GM23338 (cell line): ENCODE measurements at regions not wholly inside any gene's neighbourhood (a gene's known extent, or its start where the extent isn't known, plus 50 kb on each side); places are given as distances from the start of the nearest gene placed in this dataset.

ENCODE experiments used
- POLR2AphosphoS5 ChIP-seq: IDR thresholded peaks from 2 replicates; pipeline ENCODE4 v1.6.1; 2016; ENCODE audit warnings: antibody characterized with exemption, low read depth
- TF ChIP-seq, protein P1 (sequence below), 2 experiments: fragments of 200-600 bp in 1 of 2; sonication (generic) in 1 of 2; conservative IDR thresholded peaks; 2 replicates each; pipeline versions ENCODE4 v1.5.1 to v1.6.1; 2016 to 2017; ENCODE audit warnings: antibody characterized with exemption in 2 of 2, low read depth in 2 of 2, mild to moderate bottlenecking in 2 of 2, moderate library complexity in 1 of 2
- TF ChIP-seq, protein P2 (sequence below): IDR thresholded peaks from one replicate; pipeline ENCODE4 v1.6.1; 2018; ENCODE audit warnings: antibody characterized with exemption; ENCODE audit not compliant: unreplicated experiment

DNA sequence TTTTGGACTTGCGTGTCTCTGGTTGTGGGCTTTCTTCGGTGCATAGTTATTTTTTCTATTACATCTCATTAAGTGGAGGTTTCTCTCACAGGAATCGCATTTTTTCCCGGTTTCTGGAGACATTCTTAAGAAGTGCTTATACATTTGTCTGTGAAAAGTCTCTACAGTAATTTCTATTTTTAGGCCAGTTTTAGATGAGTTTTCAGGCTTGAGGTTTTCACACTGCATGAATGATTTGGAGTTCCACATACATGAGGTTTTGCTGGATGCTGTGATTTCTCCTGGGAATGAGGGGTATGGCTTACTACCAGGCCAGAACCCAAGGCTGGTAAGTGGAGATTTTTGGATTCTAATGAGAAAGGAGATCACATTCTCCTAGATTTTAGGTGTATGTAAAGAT, 422.6 kb upstream of the SLIT2 start:
- TF ChIP-seq, protein P1, sequence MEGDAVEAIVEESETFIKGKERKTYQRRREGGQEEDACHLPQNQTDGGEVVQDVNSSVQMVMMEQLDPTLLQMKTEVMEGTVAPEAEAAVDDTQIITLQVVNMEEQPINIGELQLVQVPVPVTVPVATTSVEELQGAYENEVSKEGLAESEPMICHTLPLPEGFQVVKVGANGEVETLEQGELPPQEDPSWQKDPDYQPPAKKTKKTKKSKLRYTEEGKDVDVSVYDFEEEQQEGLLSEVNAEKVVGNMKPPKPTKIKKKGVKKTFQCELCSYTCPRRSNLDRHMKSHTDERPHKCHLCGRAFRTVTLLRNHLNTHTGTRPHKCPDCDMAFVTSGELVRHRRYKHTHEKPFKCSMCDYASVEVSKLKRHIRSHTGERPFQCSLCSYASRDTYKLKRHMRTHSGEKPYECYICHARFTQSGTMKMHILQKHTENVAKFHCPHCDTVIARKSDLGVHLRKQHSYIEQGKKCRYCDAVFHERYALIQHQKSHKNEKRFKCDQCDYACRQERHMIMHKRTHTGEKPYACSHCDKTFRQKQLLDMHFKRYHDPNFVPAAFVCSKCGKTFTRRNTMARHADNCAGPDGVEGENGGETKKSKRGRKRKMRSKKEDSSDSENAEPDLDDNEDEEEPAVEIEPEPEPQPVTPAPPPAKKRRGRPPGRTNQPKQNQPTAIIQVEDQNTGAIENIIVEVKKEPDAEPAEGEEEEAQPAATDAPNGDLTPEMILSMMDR (conservative IDR thresholded peaks at IDR 0.05; ENCODE audit: low read depth in 2 of 2): no peak
- TF ChIP-seq, protein P2, sequence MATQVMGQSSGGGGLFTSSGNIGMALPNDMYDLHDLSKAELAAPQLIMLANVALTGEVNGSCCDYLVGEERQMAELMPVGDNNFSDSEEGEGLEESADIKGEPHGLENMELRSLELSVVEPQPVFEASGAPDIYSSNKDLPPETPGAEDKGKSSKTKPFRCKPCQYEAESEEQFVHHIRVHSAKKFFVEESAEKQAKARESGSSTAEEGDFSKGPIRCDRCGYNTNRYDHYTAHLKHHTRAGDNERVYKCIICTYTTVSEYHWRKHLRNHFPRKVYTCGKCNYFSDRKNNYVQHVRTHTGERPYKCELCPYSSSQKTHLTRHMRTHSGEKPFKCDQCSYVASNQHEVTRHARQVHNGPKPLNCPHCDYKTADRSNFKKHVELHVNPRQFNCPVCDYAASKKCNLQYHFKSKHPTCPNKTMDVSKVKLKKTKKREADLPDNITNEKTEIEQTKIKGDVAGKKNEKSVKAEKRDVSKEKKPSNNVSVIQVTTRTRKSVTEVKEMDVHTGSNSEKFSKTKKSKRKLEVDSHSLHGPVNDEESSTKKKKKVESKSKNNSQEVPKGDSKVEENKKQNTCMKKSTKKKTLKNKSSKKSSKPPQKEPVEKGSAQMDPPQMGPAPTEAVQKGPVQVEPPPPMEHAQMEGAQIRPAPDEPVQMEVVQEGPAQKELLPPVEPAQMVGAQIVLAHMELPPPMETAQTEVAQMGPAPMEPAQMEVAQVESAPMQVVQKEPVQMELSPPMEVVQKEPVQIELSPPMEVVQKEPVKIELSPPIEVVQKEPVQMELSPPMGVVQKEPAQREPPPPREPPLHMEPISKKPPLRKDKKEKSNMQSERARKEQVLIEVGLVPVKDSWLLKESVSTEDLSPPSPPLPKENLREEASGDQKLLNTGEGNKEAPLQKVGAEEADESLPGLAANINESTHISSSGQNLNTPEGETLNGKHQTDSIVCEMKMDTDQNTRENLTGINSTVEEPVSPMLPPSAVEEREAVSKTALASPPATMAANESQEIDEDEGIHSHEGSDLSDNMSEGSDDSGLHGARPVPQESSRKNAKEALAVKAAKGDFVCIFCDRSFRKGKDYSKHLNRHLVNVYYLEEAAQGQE: no peak
- no peak for TF ChIP-seq POLR2AphosphoS5
